CD4-positive, alpha-beta T cell treated with Interleukin-4 for 4 hours (primary cell): ENCODE measurements at regions not wholly inside any gene's neighbourhood (a gene's known extent, or its start where the extent isn't known, plus 50 kb on each side); places are given as distances from the start of the nearest gene placed in this dataset.

ENCODE experiments used
- DNase-seq: peaks from one replicate; pipeline ENCODE4 v3.0.0-alpha.2; 2020

GRCh38 chr12:58593557-58594304 lies 326.6 kb downstream of the LRIG3 start:
- no peak for DNase-seq

GRCh38 chr12:58596381-58596780 lies 323.9 kb downstream of the LRIG3 start:
- DNase-seq: no peak

- DNase-seq: no peak
Measured at GRCh38 chr12:58601529-58601928, 318.8 kb downstream of the LRIG3 start.

GRCh38 chr12:58602179-58602578 lies 318.1 kb downstream of the LRIG3 start:
- no peak for DNase-seq

GRCh38 chr12:58602736-58603135 lies 317.6 kb downstream of the LRIG3 start:
- DNase-seq: no peak

GRCh38 chr12:58607805-58608204 lies 312.5 kb downstream of the LRIG3 start:
- no peak for DNase-seq

- no peak for DNase-seq
Measured at GRCh38 chr12:58608711-58609110, 311.6 kb downstream of the LRIG3 start.

GRCh38 chr12:58615047-58615446 lies 305.3 kb downstream of the LRIG3 start:
- DNase-seq: no peak

- DNase-seq: no peak
Measured at GRCh38 chr12:58615576-58615975, 304.7 kb downstream of the LRIG3 start.

GRCh38 chr12:58616618-58617017 lies 303.7 kb downstream of the LRIG3 start:
- no peak for DNase-seq

- no peak for DNase-seq
Measured at GRCh38 chr12:58621126-58621525, 299.2 kb downstream of the LRIG3 start.

GRCh38 chr12:58629376-58629775 lies 290.9 kb downstream of the LRIG3 start:
- no peak for DNase-seq

- no peak for DNase-seq
Measured at GRCh38 chr12:58633479-58633878, 286.8 kb downstream of the LRIG3 start.

- DNase-seq: no peak
Measured at GRCh38 chr12:58639318-58639934, 280.9 kb downstream of the LRIG3 start.

GRCh38 chr12:58640314-58640713 lies 280.0 kb downstream of the LRIG3 start:
- DNase-seq: no peak

- no peak for DNase-seq
Measured at GRCh38 chr12:58645946-58646345, 274.4 kb downstream of the LRIG3 start.

- DNase-seq: no peak
Measured at GRCh38 chr12:58647495-58647894, 272.8 kb downstream of the LRIG3 start.

GRCh38 chr12:58648176-58648575 lies 272.1 kb downstream of the LRIG3 start:
- no peak for DNase-seq

GRCh38 chr12:58651850-58652249 lies 268.5 kb downstream of the LRIG3 start:
- DNase-seq: no peak

GRCh38 chr12:58654021-58654420 lies 266.3 kb downstream of the LRIG3 start:
- DNase-seq: no peak

- DNase-seq: no peak
Measured at GRCh38 chr12:58655375-58655774, 264.9 kb downstream of the LRIG3 start.

- DNase-seq: no peak
Measured at GRCh38 chr12:58656254-58657009, 263.9 kb downstream of the LRIG3 start.

GRCh38 chr12:58657190-58657589 lies 263.1 kb downstream of the LRIG3 start:
- DNase-seq: no peak

- DNase-seq: no peak
Measured at GRCh38 chr12:58665375-58665774, 254.9 kb downstream of the LRIG3 start.
